GM18502 (cell line): ENCODE measurements at regions not wholly inside any gene's neighbourhood (a gene's known extent, or its start where the extent isn't known, plus 50 kb on each side); places are given as distances from the start of the nearest gene placed in this dataset.

Experiments
- ATAC-seq: cut with Tn5 transposase; IDR thresholded peaks from one replicate; pipeline ENCODE4 v1.9.1; 2021; ENCODE audit warnings: mild to moderate bottlenecking; ENCODE audit not compliant: unreplicated experiment, poor library complexity

DNA sequence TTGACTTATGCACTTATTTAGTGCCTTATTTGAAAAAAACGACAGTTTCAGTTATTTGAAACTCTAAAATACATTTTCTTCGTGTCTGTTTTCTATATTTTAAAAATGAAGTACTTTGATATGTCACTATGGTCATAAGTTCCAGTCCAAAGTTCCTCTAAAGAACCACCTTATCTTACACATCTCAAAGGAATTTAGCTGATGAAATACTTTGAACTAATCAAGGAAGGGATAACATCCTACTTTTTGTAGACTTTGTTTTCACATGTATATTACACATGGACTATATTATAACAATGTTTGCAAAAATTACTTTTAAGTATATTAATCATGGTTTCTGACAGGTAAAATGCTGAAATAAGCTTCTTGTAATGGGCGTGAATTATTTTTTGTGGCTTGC lies 265.8 kb upstream of the ZNF717 start:
- no peak for ATAC-seq

DNA sequence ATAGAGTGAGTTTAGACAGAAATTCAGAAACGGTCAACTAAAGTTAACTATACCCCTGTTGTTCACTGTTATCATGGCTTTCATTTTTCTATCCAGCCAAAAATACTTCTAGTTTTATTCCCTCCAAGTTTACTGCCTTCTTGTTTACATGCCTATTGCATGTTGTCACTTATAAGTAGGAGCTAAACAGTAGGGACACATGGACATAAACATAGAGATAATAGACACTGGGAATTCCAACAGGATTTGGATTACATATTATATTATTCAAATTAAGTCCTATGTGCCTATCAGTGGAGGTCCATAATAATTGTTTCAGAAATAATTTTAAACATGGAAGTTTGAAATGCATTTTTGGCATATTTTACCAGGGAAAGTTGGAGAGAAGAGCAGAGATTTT lies 269.1 kb upstream of the ZNF717 start:
- no peak for ATAC-seq

DNA sequence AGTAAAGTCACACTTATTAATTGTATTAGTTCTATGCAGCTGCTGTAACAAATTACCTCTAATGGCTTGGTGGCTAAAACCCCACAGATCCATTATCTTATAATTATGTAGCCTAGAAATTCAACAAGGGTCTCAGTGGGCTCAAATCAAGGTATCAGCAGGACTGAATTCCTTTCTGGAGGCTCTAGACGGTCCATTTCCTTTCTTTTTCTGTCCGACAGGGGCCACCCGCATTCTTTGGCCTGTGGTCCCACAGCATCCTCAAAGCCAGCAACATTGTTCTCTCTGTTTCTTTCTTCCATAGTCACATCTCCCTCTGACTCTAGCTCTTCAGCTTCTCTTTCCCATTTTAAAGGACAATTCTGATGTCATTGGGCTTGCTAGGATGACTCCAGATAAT lies 276.3 kb upstream of the ZNF717 start:
- ATAC-seq = no peak

DNA sequence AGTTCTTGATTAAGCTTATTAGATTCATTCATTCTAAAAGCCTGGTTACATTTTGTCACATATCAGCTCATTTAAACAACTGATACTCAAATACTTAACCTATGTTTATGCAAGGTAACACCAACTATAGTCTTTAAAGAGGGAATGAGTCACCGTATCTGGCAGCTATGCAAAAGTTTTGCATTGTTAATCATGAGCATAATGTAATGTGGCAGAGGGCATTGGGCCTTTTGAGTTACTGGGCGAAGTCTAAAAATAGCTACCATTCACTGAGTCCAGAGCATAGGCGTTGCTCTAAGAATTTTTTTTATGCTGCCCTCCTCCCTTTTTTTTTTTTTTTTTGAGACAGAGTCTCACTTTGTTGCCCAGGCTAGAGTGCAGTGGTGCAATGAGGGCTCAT lies 277.7 kb upstream of the ZNF717 start:
- ATAC-seq = no peak

DNA sequence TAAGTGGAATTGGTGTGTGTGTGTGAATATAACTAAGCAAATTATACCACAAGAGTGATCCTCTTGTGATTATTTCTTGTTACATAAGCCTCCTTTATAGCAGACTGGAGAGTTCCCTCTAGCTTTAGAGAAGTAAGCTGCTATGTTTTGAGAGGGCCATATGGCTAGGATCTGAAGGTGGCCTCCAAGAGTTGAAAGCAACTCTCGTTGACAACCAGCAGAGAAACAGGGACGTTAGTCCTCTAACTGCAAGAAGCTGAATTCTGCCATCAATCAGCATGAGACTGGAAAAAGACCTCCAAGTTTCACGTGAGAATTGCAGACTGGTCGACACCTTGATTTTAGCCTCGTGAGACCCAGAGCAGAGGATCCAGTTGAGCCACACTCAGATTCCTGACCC lies 278.5 kb upstream of the ZNF717 start:
- no peak for ATAC-seq

DNA sequence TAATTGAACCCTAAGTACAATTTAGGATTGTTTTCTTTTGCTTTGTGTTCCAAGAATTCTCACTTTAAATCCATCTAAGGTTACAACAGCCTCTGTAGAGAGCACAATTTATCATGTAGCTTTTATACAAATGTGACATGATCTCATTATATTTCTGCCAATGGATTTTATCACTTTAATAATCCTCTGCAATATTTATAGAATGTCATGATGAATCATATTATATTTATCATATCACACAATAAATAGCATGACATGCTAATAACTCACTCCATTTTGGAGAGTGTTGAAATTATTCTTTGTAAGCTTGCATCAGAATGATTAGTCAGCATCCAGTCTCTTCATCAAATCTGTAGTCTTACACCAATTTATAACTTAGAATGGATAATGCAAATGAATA lies 280.6 kb upstream of the ZNF717 start:
- ATAC-seq = no peak

DNA sequence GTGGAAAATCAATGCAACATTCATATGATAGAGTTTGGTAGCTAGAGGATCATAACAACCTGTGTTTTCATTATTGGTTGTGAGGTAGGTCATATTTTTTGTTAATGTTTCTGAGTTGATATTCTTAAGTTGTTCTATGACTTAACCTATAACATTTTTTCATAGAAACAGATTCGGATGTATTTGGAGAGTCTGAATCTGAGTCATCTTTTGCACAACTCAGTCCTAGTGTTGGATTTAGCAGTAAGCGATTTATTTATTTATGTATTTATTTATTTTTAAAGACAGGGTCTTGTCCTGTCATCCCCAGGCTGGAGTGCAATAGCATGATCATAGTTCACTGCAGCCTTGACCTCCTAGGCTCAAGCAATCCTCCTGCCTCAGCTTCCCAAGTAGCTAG lies 292.8 kb upstream of the ZNF717 start:
- no peak for ATAC-seq

DNA sequence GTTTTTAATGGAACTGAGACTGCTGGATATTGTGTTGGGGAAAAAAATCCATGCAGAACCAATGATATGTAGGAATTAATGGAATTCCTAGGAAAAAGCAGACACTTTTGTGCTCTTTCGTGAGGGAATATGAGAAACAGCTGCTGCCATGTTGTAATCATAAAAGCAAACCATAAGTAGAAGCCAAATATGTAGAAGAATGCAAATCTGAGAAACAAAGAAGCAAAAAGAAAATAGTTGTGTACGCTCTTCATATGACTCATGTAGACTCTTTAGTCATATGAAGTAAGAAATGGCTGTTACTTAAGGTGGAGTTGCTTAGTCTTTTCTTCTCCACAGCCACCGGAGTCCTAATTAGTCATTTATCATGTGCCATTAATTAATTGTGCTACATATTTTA lies 298.6 kb upstream of the ZNF717 start:
- ATAC-seq = no peak

DNA sequence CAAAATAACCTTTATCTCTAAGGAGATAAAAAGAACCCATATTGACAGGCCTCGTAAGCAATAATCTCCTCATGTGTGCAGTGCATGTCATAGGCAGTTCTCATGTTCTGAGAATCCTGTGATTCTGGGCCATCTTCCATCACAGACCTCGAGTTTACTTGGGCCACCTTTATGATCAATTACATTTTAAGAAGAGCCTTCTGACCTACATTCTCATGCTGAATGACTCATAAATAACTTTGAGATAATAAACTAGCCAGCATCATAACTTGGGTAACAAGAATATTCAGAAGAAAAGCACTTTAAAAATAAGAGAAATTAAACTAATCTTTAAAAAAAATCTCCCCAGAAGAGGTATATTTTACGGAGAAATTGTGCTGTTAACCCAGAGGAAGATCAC lies 310.7 kb upstream of the ZNF717 start:
- no peak for ATAC-seq

DNA sequence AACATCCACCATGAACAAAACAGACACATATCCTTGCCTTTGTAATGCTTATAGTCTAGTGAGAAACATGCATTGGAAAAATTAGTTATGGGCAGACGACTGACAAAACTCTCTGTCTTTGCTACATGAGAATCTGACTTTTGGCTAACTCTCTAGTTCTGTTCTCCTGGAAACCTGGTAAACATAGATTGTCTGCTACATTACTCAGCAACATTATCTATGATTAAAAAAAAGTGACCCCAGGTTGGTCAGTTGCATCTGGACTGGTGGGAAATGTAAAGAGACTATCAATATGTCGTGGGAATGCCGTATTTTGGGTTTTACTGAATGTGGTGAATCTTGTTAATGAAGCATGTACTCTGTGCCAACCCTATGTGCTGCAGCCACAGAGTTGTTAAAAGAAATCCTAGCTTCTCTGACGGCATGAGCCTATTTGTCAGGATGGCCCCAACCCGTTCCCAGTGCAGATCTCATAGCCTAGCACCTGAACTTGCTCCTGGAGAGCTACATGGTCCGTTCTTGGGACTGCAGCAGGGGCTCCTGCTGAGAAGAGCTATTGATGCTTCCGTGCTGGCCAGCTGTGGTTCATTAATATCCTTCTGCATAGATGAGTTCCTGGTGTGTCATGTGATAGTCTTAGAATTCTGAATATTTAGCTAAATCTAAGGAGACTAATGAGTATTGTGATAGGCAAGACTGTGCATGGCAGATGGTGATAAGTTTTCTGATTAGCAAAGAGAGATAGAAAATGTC lies 311.7 kb upstream of the ZNF717 start:
- ATAC-seq = no peak

DNA sequence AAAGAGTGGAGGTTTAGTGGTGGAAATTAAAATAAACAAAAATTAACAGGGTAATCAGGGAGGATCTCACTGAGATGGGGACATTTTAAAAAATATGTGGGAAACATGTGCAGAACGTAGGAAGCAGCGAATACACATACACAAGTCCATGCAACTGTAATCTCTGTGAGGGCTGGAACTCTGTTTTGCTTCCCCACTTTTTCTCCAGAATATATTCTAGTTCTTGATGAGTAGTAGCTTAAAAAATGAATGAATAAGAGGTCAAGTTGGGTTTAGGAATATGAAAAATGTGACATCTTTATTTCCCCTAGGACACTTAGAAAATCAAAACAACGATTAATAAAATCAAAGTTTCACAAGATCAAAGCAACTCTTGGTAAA lies 312.2 kb upstream of the ZNF717 start:
- no peak for ATAC-seq

DNA sequence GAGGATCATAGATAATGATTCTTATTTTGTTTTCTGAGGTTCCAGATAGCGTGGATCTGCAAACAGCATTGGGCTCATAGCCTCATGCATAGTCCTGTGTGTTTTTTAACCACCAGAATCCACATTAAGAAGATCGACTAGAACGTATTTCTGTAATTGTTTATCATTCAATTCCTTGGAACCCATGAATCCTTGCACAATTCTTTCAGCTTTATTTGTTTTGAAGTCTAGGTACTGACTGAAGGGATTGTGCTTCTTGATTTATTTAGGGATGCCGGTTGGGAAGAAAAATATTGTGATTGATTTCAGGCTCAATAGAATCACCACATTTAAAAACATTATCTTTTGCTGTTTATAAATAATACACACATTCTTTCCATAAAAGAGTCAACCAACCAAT lies 314.6 kb upstream of the ZNF717 start:
- ATAC-seq = no peak

DNA sequence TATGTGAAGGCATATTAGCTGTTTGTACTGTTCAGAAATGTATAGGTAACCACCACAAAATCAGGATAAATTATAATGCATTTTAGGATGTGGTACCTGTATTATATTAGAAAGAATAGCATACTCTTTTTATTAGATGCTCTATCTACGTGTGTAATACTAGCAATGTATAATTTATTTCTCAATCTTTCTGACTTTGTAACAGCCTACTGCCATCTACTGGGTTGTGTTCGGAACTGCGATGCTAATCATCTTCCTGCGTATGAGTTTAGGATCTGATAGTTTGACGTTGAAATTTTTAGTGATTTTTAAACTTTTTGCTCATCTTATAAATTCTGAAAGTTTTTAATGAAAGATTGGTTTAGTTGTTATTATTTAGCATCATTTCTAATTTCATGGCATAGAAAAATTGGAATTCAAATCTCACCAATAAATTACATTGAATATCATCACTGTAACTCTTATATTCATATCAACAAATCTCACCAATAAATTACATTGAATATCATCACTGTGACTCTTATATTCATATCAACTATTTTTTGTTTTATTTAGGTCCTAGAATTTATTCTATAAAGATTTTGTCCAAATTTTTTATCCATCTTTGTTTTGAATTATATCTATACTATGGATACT lies 322.7 kb upstream of the ZNF717 start:
- peak; percentile 45 for ATAC-seq

DNA sequence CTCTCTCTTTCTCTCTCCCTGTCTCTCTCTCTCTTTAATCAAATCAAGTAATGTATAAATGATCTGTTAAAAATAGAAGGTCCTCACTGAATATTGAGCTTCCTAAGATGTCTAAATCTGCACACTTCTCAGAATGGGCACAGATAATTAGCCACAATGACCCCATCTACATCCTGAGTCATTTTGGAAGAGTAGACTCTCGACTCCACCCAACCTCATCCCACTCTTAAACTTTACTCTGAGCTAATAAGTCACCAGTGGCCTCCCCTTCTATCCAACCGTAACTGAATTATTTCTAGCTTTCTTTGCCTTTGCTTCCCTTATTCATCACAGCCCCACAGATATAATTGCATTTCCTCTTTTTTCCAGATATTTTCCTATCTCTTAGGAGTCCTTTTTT lies 326.5 kb upstream of the ZNF717 start:
- ATAC-seq = no peak

DNA sequence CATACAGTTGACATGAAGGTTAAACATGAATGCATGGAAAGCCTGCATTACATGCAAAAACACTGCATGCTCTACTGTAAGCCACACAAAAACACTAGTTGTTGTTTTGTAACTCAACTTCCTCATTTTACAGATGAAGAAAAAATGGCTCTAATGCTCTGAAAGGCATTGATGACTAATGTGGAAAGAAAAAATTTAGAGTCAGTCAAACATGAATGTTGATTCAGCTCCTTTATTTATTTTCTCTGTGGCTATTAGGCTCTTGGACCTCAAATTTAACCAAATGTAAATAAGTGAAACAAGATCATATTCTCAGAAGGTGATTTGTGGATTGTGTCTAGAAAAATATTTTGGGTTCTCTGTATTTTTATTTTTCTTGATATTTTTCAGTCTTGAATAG lies 336.7 kb upstream of the ZNF717 start:
- ATAC-seq = no peak

DNA sequence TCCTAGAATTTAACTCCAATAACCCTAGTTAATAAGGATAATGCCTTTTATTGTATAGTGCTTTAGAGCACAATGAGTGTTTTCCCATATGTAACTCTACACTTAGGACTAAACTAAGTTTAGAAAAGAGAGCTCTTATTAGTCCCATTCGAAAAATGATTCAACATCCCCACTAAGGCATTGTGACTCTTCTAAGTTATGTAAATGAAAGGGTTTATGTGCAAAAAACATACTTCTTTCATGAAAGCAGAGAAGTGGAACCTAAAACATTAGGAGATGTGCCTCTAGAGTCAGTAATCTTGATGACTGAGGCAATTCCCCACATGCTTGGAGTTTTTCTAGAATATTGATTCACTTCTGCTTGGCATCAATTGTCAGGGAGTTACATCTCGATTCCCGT lies 344.1 kb upstream of the ZNF717 start:
- ATAC-seq = no peak

DNA sequence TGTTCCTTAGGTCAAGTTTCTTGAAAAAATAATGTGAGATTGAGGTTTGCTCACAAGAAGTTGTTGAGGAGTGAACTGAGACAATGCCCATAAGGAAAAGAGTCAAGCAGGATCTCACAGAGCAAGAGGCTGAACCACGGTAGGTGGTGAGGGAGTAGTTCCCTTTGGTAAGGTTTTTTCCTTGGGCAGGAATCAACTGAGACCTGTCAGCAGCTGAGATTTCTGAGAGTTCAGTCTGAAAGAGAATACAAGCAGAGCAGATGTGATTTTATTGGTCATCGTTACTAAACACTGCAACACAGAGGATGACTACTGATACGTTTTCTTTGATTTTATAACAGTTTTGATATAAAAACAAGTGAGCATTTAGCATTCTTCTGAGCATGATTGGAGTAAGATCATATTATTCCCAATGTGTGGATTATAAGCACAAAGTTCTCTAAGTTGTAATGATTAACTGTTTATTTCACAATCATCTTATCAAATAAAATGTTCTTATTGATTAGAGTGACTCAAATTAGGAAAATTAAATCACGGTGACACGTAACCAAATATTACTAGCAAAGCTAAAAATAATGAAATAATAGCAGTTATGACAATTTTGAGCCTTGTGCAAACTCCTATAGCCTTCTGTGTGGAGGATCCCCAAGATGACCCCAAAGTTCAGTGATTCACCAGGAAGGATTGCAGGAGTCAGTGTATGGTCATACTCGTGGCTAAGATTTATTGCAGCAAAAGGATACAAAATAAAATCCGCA lies 346.2 kb upstream of the ZNF717 start:
- no peak for ATAC-seq

DNA sequence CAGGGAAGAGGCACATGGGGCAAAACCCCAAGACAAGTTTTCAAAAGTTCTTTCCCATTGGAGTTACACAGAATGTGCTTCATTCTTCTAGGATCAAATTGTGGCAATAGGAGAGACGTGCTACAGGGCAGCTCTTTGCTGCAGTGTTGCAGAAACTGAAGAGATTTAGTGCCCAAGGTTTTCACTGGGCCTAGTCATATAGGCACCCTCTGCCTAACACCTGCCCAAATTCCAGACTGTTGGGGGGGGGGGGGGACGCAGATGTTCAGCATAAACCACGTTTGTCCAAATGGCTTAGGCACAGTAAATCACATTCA lies 346.8 kb upstream of the ZNF717 start:
- no peak for ATAC-seq

DNA sequence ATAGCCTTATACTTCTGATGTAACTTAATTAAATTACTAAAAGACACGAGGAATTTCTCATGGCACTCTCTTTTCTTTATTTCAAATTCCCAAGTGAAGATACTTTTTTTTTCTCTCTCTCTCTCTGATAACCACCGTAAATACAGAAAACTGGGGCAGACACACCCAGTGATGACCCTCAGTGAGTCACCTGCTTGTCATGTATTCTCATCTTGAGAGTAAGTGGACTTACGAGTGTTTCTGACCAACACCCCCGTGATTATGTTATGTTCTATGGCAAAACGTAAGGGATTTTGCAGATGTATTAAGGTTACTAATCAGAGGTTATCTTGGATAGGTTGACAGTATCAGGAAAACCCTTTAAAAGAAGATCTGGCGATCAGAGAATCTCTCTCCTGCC lies 348.8 kb upstream of the ZNF717 start:
- no peak for ATAC-seq

DNA sequence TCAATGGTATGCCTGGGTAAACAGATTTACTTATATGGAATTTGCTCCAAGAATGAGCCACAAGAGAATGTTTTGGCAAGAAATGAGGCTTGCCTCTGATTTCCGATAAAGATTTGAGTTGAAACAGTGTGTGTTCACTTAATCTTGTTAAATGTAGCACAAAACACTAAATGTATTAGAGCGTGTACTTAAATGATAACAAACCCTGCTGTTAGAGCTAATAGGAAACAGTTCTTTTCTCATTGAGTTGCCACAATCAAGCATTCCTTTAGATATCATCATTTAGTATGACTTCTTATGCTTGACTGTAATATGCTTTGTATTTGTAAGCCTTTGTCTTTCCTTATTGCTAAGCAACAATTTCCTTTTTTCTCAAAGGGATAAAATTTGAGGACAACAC lies 353.6 kb upstream of the ZNF717 start:
- no peak for ATAC-seq

DNA sequence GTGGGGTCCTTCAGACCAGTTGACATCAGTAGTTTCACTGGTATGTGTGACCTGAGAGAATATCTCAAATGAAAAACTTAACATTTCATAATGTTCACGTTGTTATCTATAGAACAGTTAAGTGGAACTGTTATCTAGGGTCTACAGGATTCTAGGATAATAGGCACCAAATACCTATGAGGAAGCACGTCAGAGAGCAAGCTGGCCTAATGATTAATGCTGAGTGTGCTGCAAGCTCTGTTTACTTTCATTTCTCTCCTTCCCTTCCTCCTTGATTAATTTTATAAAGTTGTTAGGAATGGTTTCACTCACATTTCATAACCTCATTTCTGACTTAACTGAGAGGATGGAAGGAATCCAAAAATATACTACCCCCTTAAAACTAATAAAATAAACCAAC lies 362.5 kb upstream of the ZNF717 start:
- ATAC-seq = no peak

DNA sequence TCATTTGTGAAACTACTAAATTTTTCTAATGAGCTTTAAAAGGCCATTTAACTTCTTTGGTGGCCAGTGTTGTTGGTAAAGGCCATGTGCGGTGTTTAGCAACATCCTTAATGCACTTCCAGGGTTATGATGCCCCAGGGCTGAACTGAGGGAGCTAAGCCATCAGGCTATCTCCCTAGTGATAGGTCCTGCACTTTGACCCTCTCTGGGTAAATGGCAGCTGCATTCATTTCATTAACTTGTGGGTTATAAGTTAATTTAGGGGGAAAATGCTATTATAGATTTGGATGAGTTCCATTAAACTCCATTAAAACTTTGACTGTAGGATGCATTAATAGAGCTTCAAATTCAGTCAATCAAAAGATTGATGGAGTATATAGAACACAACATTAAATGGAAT lies 366.7 kb upstream of the ZNF717 start:
- no peak for ATAC-seq
